MM.1S (cell line): ENCODE measurements at regions not wholly inside any gene's neighbourhood (a gene's known extent, or its start where the extent isn't known, plus 50 kb on each side); places are given as distances from the start of the nearest gene placed in this dataset.
"Not testable (repeated sequence)": the region's sequence is repeated elsewhere in the genome, so short reads cannot be mapped to it uniquely, and the experiment has no call there.

Experiments
- CTCF ChIP-seq: fragments of 300-600 bp; sonication (generic); IDR thresholded peaks from 2 replicates; pipeline ENCODE4 v1.5.1; 2016; ENCODE audit warnings: antibody characterized with exemption, low read length, mixed read lengths
- EZH2phosphoT487 ChIP-seq: fragments of 300-600 bp; sonication (generic); IDR thresholded peaks from 2 replicates; pipeline ENCODE4 v1.6.1; 2018; ENCODE audit warnings: antibody characterized with exemption, low read length

DNA sequence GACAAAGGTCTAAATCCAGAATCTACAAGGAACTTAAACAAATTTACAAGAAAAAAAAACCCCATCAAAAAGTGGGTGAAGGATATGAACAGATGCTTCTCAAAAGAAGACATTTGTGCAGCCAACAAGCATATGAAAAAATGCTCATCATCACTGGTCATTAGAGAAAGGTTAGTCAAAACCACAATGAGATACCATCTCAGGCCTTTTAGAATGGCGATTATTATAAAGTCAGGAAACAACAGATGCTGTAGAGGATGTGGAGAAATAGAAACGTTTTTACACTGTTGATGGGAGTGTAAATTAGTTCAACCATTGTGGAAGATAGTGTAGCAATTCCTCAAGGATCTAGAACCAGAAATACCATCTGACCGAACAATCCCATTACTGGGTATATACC is 518.9 kb upstream of the CCDC54 start:
- not testable (repeated sequence) for TF ChIP-seq CTCF, EZH2phosphoT487
